ENCODE measurements at regions not wholly inside any gene's neighbourhood (a gene's known extent, or its start where the extent isn't known, plus 50 kb on each side); places are given as distances from the start of the nearest gene placed in this dataset.

- H3K27me3 ChIP-seq = no peaks in the 10 kb centered on the region
- no peak overlapping the region for H3K27ac ChIP-seq
- intact Hi-C loops (cut with DNase I; ENCODE audit: low total_unique reads) = loop anchor here (5.0 kb wide), 1 partner anchor 454 kb away; no protein-coding TSS in a partner anchor
- no peaks in the 10 kb centered on the region for H3K36me3 ChIP-seq
- no peaks in the 10 kb centered on the region for H3K9me3 ChIP-seq
- TF ChIP-seq CTCF (IDR thresholded peaks at IDR 0.05) = no peak
- no peak for TF ChIP-seq POLR2A (IDR thresholded peaks at IDR 0.05)
- H3K4me1 ChIP-seq = no peaks in the 10 kb centered on the region
- no peak for DNase-seq
- no peak overlapping the region for H3K4me3 ChIP-seq
Observed at GRCh38 chr12:11578461-11578993, 70.9 kb upstream of the ETV6 start.

DNA sequence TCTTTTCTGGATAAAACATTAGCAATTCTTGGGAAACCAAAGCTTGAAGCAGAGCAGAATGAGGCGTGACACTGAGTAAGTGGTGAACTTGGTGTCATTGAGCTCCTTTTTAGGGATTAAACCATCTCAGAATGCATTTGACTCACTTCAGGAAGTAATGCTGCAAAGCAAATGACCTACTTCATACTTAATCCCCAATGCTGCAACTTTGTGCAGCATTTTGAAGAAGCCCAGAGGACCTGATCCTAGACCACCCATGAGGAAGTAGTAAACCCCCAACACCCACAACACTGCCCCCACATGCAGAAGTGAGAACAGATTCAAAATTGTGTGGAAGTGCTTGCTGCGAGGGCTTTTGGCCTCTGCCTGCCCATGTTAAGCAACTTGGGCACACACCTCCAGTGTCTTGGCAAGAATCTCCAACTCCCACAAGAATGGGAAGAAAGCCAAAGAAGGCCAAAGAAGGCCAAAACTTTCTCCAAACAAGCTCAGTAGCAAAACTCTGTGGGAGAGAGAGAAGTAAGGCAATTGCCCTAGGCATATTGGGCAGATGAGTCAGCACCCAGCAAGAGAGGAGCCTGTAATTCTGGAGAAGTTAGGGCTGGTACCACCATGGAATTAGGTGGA lies 69.2 kb upstream of the ETV6 start:
- intact Hi-C loops (cut with DNase I; ENCODE audit: low total_unique reads) = no loop called here
- TF ChIP-seq POLR2A (IDR thresholded peaks at IDR 0.05) (no peak), CTCF (IDR thresholded peaks at IDR 0.05) (no peak)
- peak; percentile 28 to 30 for DNase-seq

GRCh38 chr12:11581179-11581755 lies 68.2 kb upstream of the ETV6 start:
- Histone ChIP-seq H3K4me3 (no peak overlapping the region), H3K27me3 (no peaks in the 10 kb centered on the region), H3K36me3 (no peaks in the 10 kb centered on the region), H3K4me1 (no peaks in the 10 kb centered on the region), H3K27ac (no peak overlapping the region), H3K9me3 (no peaks in the 10 kb centered on the region)
- DNase-seq = peak; percentile 43 to 82
- peak; percentile 59 to 73 (median 64) for TF ChIP-seq CTCF (IDR thresholded peaks at IDR 0.05)
- no peak for TF ChIP-seq POLR2A (IDR thresholded peaks at IDR 0.05)
- intact Hi-C loops (cut with DNase I; ENCODE audit: low total_unique reads) = no loop called here

More for the DNA sequence above, 69.2 kb upstream of the ETV6 start:
- Histone ChIP-seq H3K27me3 (no peaks in the 10 kb centered on the region), H3K9me3 (no peaks in the 10 kb centered on the region), H3K4me3 (no peak overlapping the region), H3K36me3 (no peaks in the 10 kb centered on the region), H3K4me1 (no peaks in the 10 kb centered on the region), H3K27ac (peak overlapping the region in 1 of 2 donors; percentile 13)

- H3K9me3 ChIP-seq = no peaks in the 10 kb centered on the region
- no peak overlapping the region for H3K27ac ChIP-seq
- no peak overlapping the region for H3K4me3 ChIP-seq
- intact Hi-C loops (cut with DNase I; ENCODE audit: low total_unique reads) = no loop called here
- no peaks in the 10 kb centered on the region for H3K27me3 ChIP-seq
- no peaks in the 10 kb centered on the region for H3K4me1 ChIP-seq
- no peak for DNase-seq
- TF ChIP-seq POLR2A (IDR thresholded peaks at IDR 0.05) (no peak), CTCF (IDR thresholded peaks at IDR 0.05) (no peak)
- no peaks in the 10 kb centered on the region for H3K36me3 ChIP-seq
Observed at GRCh38 chr12:11584221-11584855, 65.1 kb upstream of the ETV6 start.

DNA sequence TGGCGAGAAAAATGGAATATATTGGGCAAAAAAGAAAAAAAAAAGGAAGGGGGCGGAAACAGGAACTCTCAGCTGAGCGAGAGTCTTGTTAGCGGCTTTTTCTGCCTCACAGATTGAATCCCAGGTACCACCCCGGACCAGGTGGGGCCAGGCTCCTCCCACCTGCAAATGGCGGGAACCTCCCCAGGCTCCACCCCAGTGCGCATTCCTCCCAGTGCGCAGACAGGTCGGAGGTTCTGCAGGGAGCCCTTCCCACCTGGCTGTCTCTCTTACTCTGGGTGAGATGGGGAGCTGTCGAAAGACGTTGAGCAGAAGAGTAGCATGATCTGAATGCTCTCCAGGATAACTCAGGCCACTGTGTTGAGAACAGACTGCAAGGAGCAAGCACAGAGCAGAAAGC lies 57.0 kb upstream of the ETV6 start:
- TF ChIP-seq CTCF (IDR thresholded peaks at IDR 0.05) = no peak
- Histone ChIP-seq H3K36me3 (no peaks in the 10 kb centered on the region), H3K27me3 (no peaks in the 10 kb centered on the region), H3K27ac (no peak overlapping the region), H3K4me1 (no peaks in the 10 kb centered on the region), H3K9me3 (no peaks in the 10 kb centered on the region), H3K4me3 (no peak overlapping the region)
- intact Hi-C loops (cut with DNase I; ENCODE audit: low total_unique reads) = no loop called here
- DNase-seq = no peak
